Thoracic aorta (tissue), 2 donors: ENCODE measurements at regions not wholly inside any gene's neighbourhood (a gene's known extent, or its start where the extent isn't known, plus 50 kb on each side); places are given as distances from the start of the nearest gene placed in this dataset.
"Not testable (repeated sequence)": the region's sequence is repeated elsewhere in the genome, so short reads cannot be mapped to it uniquely, and the experiment has no call there.

Experiments used
- ATAC-seq: fragments of 150-250 bp; one replicate; pipeline ENCODE4 v1.8.0; 2017; ENCODE audit warnings: low read depth; ENCODE audit not compliant: insufficient number of reproducible peaks, low FRiP score
- DNase-seq: peaks from one replicate; pipeline ENCODE4 v3.0.0-alpha.2; 2020; ENCODE audit warnings: low spot score
- H3K27ac ChIP-seq, 2 donors: fragments of 200-600 bp; sonication (generic); 1 replicate in 1 of 2; 2 replicates in 1 of 2; pipeline ENCODE4 v1.5.1; 2016; ENCODE audit warnings: mild to moderate bottlenecking in 2 of 2, moderate library complexity in 2 of 2
- H3K27me3 ChIP-seq: fragments of 200-600 bp; sonication (generic); replicated peaks from 2 replicates; pipeline ENCODE4 v1.6.0; 2016; ENCODE audit warnings: mild to moderate bottlenecking; ENCODE audit not compliant: insufficient read depth
- H3K36me3 ChIP-seq: fragments of 200-600 bp; sonication (generic); one replicate; pipeline ENCODE4 v1.5.1; 2016
- H3K4me1 ChIP-seq, 2 donors: fragments of 200-600 bp; sonication (generic); 1 replicate in 1 of 2; 2 replicates in 1 of 2; pipeline versions ENCODE4 v1.5.1 to v1.6.0; 2016; ENCODE audit warnings: low read depth in 2 of 2, mild to moderate bottlenecking in 1 of 2; ENCODE audit not compliant: control insufficient read depth in 1 of 2
- H3K4me3 ChIP-seq: fragments of 200-600 bp; sonication (generic); 2 replicates; pipeline ENCODE4 v1.5.1; 2016; ENCODE audit warnings: mild to moderate bottlenecking
- H3K9me3 ChIP-seq: fragments of 200-600 bp; sonication (generic); 2 replicates; pipeline ENCODE4 v1.5.1; 2016
- TF ChIP-seq, protein P1 (sequence below): fragments of 200-600 bp; sonication (generic); IDR thresholded peaks from one replicate; pipeline ENCODE4 v1.5.1; 2019; ENCODE audit warnings: antibody characterized with exemption

DNA sequence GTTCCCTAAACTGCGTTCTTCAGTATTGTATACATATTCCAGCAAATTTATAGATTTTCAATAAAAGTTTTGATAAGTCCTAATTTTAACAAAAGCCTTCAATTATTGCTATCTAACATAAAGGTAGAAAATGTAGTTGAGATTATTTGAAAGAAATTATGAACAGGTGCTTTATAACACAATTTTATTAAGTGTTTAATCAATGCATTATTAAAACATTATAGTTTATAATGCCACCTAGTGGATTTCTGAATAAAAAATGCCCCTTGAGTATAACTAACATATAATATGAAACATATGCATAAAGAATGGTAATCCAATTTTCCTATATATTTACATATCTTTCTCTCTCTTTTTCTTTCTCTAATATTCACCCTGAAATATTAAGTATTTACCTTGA is 515.3 kb downstream of the SLC6A15 start:
- Histone ChIP-seq H3K4me1 (no peaks in the 10 kb centered on the region), H3K36me3 (no peaks in the 10 kb centered on the region), H3K4me3 (no peak overlapping the region), H3K27ac (no peak overlapping the region), H3K27me3 (no peaks in the 10 kb centered on the region), H3K9me3 (no peaks in the 10 kb centered on the region)
- DNase-seq = no peak
- no peak for ATAC-seq
- TF ChIP-seq, protein P1, sequence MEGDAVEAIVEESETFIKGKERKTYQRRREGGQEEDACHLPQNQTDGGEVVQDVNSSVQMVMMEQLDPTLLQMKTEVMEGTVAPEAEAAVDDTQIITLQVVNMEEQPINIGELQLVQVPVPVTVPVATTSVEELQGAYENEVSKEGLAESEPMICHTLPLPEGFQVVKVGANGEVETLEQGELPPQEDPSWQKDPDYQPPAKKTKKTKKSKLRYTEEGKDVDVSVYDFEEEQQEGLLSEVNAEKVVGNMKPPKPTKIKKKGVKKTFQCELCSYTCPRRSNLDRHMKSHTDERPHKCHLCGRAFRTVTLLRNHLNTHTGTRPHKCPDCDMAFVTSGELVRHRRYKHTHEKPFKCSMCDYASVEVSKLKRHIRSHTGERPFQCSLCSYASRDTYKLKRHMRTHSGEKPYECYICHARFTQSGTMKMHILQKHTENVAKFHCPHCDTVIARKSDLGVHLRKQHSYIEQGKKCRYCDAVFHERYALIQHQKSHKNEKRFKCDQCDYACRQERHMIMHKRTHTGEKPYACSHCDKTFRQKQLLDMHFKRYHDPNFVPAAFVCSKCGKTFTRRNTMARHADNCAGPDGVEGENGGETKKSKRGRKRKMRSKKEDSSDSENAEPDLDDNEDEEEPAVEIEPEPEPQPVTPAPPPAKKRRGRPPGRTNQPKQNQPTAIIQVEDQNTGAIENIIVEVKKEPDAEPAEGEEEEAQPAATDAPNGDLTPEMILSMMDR = no peak

DNA sequence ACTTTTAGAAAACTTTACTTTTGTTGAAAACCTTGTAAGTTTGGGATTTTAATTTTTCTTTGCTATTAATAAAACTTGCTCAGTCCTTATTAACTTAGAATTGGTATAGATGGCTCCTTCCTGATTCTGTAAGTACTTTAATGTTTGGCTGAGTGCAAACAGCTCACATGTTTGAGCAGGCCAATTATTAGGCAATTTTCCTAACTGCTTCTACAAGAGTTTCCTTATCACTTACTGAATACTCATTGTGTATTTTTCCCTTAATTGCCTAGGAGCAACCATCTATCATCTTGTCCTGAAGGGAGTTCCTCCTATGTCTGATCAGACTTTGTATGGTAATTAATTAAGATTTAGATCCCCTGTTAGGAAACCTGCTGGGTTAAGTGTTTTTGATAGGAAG is 521.4 kb downstream of the SLC6A15 start:
- not testable (repeated sequence) for H3K4me3 ChIP-seq, H3K27me3 ChIP-seq, ATAC-seq, H3K9me3 ChIP-seq, H3K27ac ChIP-seq, DNase-seq, H3K36me3 ChIP-seq, H3K4me1 ChIP-seq

DNA sequence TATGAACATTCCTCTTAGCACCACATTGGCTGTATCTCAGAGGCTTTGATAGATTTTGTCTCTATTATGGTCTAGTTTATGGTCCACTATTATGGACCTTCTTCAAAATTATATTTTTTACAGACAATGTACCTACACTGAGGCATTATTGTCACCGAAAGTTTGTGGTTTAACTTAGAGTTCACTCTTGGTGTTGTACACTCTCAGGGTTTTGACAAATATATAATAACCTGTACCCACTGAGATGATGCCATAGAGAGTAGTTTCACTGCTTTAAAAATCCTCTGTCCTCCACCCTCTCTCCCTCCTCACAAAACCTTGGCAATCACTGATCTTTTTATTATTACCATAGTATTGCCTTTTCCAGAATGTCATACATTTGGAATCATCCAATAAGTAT is 528.2 kb downstream of the SLC6A15 start:
- Histone ChIP-seq H3K36me3 (no peaks in the 10 kb centered on the region), H3K4me1 (no peaks in the 10 kb centered on the region), H3K27ac (no peak overlapping the region), H3K4me3 (no peak overlapping the region), H3K9me3 (no peaks in the 10 kb centered on the region), H3K27me3 (no peaks in the 10 kb centered on the region)
- DNase-seq = no peak
- ATAC-seq = no peak
- TF ChIP-seq, protein P1 = no peak

DNA sequence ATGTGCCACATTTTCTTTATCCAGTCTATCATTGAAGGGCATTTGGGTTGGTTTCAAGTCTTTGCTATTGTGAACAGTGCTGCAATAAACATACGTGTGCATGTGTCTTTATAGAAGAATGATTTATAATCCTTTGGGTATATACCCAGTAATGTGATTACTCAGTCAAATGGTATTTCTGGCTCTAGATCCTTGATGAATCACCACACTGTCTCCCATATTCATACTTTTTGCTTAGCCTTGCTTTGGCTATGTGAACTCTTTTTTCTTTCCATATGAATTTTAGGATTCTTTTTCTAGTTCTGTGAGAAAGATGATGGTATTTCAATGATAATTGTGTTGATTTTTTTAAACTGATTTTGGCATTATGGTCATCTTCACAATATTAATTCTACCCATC is 530.1 kb downstream of the SLC6A15 start:
- not testable (repeated sequence) for H3K9me3 ChIP-seq, H3K36me3 ChIP-seq, ATAC-seq, H3K4me1 ChIP-seq, DNase-seq, H3K27me3 ChIP-seq, H3K4me3 ChIP-seq, H3K27ac ChIP-seq

DNA sequence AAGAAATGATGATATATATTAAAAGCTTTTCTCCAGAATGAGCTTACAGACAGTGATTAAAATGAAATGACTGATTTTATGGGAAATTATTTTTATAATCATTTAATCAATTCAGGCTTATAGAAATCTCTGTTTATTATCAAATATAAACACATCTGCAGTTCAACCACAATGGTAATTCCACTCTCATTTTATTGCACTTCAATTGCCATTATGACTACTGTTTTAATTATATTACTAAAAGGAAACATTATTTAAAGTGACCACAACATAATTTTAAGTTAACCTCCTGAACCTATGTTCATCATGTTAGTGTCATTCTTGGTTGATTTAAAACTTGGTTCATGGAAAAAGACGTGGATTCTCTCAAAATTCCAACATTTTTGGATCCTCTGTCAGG is 536.3 kb downstream of the SLC6A15 start:
- no peak overlapping the region for H3K27ac ChIP-seq
- H3K36me3 ChIP-seq = no peaks in the 10 kb centered on the region
- TF ChIP-seq, protein P1 = no peak
- DNase-seq = no peak
- H3K4me3 ChIP-seq = no peak overlapping the region
- no peaks in the 10 kb centered on the region for H3K9me3 ChIP-seq
- no peaks in the 10 kb centered on the region for H3K4me1 ChIP-seq
- H3K27me3 ChIP-seq = no peaks in the 10 kb centered on the region
- ATAC-seq = no peak

DNA sequence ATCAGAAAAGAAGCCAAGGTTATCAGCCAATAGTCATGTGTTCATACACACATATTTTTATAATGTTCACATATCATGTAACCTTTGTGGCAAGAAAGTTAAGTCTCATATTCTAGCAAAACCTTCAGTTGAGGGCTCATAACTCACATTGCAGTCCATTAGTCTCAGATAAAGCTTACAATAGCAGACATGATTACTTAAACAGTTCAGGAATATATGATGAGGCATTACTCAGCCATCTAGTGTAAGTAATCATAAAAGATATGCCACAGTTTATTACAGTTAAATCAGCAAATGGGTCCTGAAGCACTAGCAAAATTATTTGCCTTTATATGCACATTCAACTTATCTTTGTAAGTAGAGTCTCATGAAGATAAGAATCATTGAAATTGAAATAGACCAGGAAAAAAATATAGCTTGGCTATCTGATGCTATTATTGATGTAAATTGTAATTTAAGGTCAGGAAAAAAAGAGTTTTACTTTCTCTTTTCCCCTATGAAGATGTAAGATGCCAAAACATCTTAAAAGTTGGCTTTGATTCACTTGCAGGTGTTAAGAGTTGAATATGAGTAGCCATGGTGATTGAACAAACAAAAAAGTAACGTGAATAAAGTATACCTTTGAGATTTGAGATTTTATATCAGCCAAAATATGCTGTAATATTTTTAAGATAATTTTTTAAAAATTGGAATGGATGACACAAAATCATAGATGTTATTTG is 537.0 kb downstream of the SLC6A15 start:
- H3K4me3 ChIP-seq = no peak overlapping the region
- TF ChIP-seq, protein P1 = no peak
- no peaks in the 10 kb centered on the region for H3K27me3 ChIP-seq
- H3K9me3 ChIP-seq = no peaks in the 10 kb centered on the region
- H3K4me1 ChIP-seq = no peaks in the 10 kb centered on the region
- no peaks in the 10 kb centered on the region for H3K36me3 ChIP-seq
- no peak overlapping the region for H3K27ac ChIP-seq
- no peak for DNase-seq
- no peak for ATAC-seq
